Tibial nerve (tissue), 3 donors: ENCODE measurements at regions not wholly inside any gene's neighbourhood (a gene's known extent, or its start where the extent isn't known, plus 50 kb on each side); places are given as distances from the start of the nearest gene placed in this dataset.

Source experiments
- POLR2A ChIP-seq, 2 donors: fragments of 450-650 bp; IDR thresholded peaks; one replicate each; pipeline ENCODE4 v1.6.1; 2017; ENCODE audit warnings: antibody characterized with exemption in 2 of 2, mild to moderate bottlenecking in 2 of 2, moderate library complexity in 2 of 2
- TF ChIP-seq, protein P1 (sequence below), 5 experiments: fragments of 200-600 bp in 3 of 5; fragments of 450-650 bp in 2 of 5; sonication (generic) in 3 of 5; IDR thresholded peaks; one replicate each; pipeline ENCODE4 v1.5.1; 2016 to 2019; ENCODE audit warnings: antibody characterized with exemption in 5 of 5, mild to moderate bottlenecking in 3 of 5, moderate library complexity in 2 of 5

GRCh38 chr17:69981441-69981840 lies 93.6 kb upstream of the KCNJ16 start:
- TF ChIP-seq, protein P1, sequence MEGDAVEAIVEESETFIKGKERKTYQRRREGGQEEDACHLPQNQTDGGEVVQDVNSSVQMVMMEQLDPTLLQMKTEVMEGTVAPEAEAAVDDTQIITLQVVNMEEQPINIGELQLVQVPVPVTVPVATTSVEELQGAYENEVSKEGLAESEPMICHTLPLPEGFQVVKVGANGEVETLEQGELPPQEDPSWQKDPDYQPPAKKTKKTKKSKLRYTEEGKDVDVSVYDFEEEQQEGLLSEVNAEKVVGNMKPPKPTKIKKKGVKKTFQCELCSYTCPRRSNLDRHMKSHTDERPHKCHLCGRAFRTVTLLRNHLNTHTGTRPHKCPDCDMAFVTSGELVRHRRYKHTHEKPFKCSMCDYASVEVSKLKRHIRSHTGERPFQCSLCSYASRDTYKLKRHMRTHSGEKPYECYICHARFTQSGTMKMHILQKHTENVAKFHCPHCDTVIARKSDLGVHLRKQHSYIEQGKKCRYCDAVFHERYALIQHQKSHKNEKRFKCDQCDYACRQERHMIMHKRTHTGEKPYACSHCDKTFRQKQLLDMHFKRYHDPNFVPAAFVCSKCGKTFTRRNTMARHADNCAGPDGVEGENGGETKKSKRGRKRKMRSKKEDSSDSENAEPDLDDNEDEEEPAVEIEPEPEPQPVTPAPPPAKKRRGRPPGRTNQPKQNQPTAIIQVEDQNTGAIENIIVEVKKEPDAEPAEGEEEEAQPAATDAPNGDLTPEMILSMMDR (IDR thresholded peaks at IDR 0.05) = no peak
- no peak for TF ChIP-seq POLR2A (IDR thresholded peaks at IDR 0.05)
